ENCODE measurements at regions not wholly inside any gene's neighbourhood (a gene's known extent, or its start where the extent isn't known, plus 50 kb on each side); places are given as distances from the start of the nearest gene placed in this dataset.

DNA sequence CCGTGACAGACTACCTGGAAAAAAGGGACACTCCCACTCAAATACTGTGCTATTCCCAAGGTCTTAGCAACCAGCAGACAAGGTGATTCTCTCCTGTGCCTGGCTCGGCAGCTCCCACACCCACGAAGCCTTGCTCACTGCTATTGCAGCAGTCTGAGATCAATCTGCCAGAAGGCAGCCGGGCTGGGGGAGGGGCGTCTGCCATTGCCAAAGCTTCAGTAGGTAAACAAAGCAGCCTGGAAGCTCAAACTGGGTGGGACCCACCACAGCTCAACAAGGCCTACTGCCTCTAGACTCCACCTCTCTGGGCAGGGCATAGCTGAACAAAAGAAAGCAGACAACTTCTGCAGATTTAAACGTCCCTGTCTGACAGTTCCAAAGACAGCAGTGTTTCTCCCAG is 128.4 kb upstream of the SETMAR start:
- H4K20me1 ChIP-seq (replicated peaks; ENCODE audit: control insufficient read depth, extremely low read depth, insufficient read depth, low read length), result no peaks in the 10 kb centered on the region
- no peaks in the 10 kb centered on the region for H3K27me3 ChIP-seq (ENCODE audit: control insufficient read depth in 2 of 2, insufficient read depth in 2 of 2, low read length in 2 of 2)
- no peaks in the 10 kb centered on the region for H3K9me3 ChIP-seq (replicated peaks; ENCODE audit: control insufficient read depth, insufficient read depth, low read length)
- H3K27ac ChIP-seq (ENCODE audit: insufficient read depth, low read depth, low read length), result no peak overlapping the region
- H3K79me2 ChIP-seq (ENCODE audit: control insufficient read depth, insufficient read depth, low read length), result no peaks in the 10 kb centered on the region
- no peak overlapping the region for H2AFZ ChIP-seq (ENCODE audit: low read depth, low read length)
- TF ChIP-seq GATA2 (IDR thresholded peaks at IDR 0.05; ENCODE audit: insufficient read depth, insufficient read length, low read depth, low read length), result no peak
- ChIA-PET CTCF (no interaction called here), POLR2A (no interaction called here)
- no peak overlapping the region for H3K9ac ChIP-seq (replicated peaks; ENCODE audit: extremely low read depth, insufficient read depth, low read length)
- no TSS peak for BruUV-seq (replicated peaks)
- intact Hi-C loops (cut with micrococcal nuclease) (no loop called here), dilution Hi-C loops (cut with MboI; ENCODE audit: extremely low pct_ligation_motif_present, low sequenced_read_pairs) (no loop called here)
- H3K36me3 ChIP-seq (ENCODE audit: control insufficient read depth in 2 of 2, extremely low read depth in 1 of 2, insufficient read depth in 2 of 2, low read length in 2 of 2), result no peaks in the 10 kb centered on the region
- H3K4me1 ChIP-seq (ENCODE audit: control insufficient read depth, extremely low read depth, insufficient read depth, low read length), result no peaks in the 10 kb centered on the region
- no peak for FAIRE-seq
- H3K9me1 ChIP-seq (replicated peaks; ENCODE audit: control insufficient read depth, extremely low read depth, insufficient read depth, low read length), result no peaks in the 10 kb centered on the region
- no peak overlapping the region for H3K4me2 ChIP-seq (ENCODE audit: insufficient read depth, low read length)
- DNase-seq (ENCODE audit: low read depth, low spot score), result no peak
- H3K4me3 ChIP-seq (replicated peaks in 1 of 3; ENCODE audit: insufficient read depth in 1 of 3, low read depth in 1 of 3, low read length in 3 of 3), result no peak overlapping the region

GRCh38 chr3:4191971-4192370 is 111.2 kb upstream of the SETMAR start:
- Histone ChIP-seq H4K20me1 (replicated peaks; ENCODE audit: control insufficient read depth, extremely low read depth, insufficient read depth, low read length) (no peaks in the 10 kb centered on the region), H3K27me3 (ENCODE audit: control insufficient read depth in 2 of 2, insufficient read depth in 2 of 2, low read length in 2 of 2) (no peaks in the 10 kb centered on the region), H3K9ac (replicated peaks; ENCODE audit: extremely low read depth, insufficient read depth, low read length) (no peak overlapping the region), H3K9me3 (replicated peaks; ENCODE audit: control insufficient read depth, insufficient read depth, low read length) (no peaks in the 10 kb centered on the region), H3K4me2 (ENCODE audit: insufficient read depth, low read length) (no peak overlapping the region), H3K79me2 (ENCODE audit: control insufficient read depth, insufficient read depth, low read length) (no peaks in the 10 kb centered on the region), H2AFZ (ENCODE audit: low read depth, low read length) (no peak overlapping the region), H3K4me3 (replicated peaks in 1 of 3; ENCODE audit: insufficient read depth in 1 of 3, low read depth in 1 of 3, low read length in 3 of 3) (no peak overlapping the region), H3K36me3 (ENCODE audit: control insufficient read depth in 2 of 2, extremely low read depth in 1 of 2, insufficient read depth in 2 of 2, low read length in 2 of 2) (no peaks in the 10 kb centered on the region), H3K9me1 (replicated peaks; ENCODE audit: control insufficient read depth, extremely low read depth, insufficient read depth, low read length) (no peaks in the 10 kb centered on the region), H3K4me1 (ENCODE audit: control insufficient read depth, extremely low read depth, insufficient read depth, low read length) (no peaks in the 10 kb centered on the region), H3K27ac (ENCODE audit: insufficient read depth, low read depth, low read length) (no peak overlapping the region)
- FAIRE-seq, result no peak
- BruUV-seq (replicated peaks), result no TSS peak
- TF ChIP-seq FOS (IDR thresholded peaks at IDR 0.05; ENCODE audit: borderline replicate concordance, insufficient read depth, low read length) (no peak), GATA2 (IDR thresholded peaks at IDR 0.05; ENCODE audit: insufficient read depth, insufficient read length, low read depth, low read length) (no peak), MYC (IDR thresholded peaks at IDR 0.05; ENCODE audit: low read depth, low read length) (no peak), EZH2 (IDR thresholded peaks at IDR 0.05; ENCODE audit: borderline replicate concordance, low read depth, low read length, severe bottlenecking) (no peak), POLR2A (IDR thresholded peaks at IDR 0.05; ENCODE audit: low read depth, low read length) (no peak), CTCF (IDR thresholded peaks at IDR 0.05; ENCODE audit: extremely low read depth in 1 of 2, insufficient read depth in 1 of 2, low read depth in 1 of 2, low read length in 2 of 2) (no peak), POLR2AphosphoS5 (IDR thresholded peaks at IDR 0.05; ENCODE audit: insufficient read depth, low read depth, low read length) (no peak), JUN (IDR thresholded peaks at IDR 0.05; ENCODE audit: borderline replicate concordance, insufficient read depth, insufficient read length, low read depth) (no peak)
- TF ChIP-seq, protein P1, sequence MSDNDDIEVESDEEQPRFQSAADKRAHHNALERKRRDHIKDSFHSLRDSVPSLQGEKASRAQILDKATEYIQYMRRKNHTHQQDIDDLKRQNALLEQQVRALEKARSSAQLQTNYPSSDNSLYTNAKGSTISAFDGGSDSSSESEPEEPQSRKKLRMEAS (IDR thresholded peaks at IDR 0.05; ENCODE audit: insufficient read depth, insufficient read length), result no peak
- intact Hi-C loops (cut with micrococcal nuclease) (no loop called here), dilution Hi-C loops (cut with MboI; ENCODE audit: extremely low pct_ligation_motif_present, low sequenced_read_pairs) (no loop called here)
- ChIA-PET CTCF (no interaction called here), POLR2A (no interaction called here)
- DNase-seq (ENCODE audit: low read depth, low spot score), result no peak
